KMS-11 (cell line): ENCODE measurements at regions not wholly inside any gene's neighbourhood (a gene's known extent, or its start where the extent isn't known, plus 50 kb on each side); places are given as distances from the start of the nearest gene placed in this dataset.
A peak's percentile ranks its signal among the peaks of the same experiment; 100 is the strongest.

ENCODE experiments used
- H2AFZ ChIP-seq: fragments of 200-600 bp; sonication (generic); 2 replicates; pipeline ENCODE4 v1.6.1; 2016; ENCODE audit warnings: antibody characterized with exemption, mixed run types, low read depth
- H3K27ac ChIP-seq: fragments of 200-600 bp; sonication (generic); 2 replicates; pipeline ENCODE4 v1.6.1; 2016; ENCODE audit warnings: mild to moderate bottlenecking, mixed run types
- H3K27me3 ChIP-seq: fragments of 200-600 bp; sonication (generic); 2 replicates; pipeline ENCODE4 v1.6.1; 2017; ENCODE audit warnings: mild to moderate bottlenecking, low read depth, mixed run types, moderate library complexity; ENCODE audit not compliant: insufficient read depth
- H3K36me3 ChIP-seq: fragments of 200-600 bp; sonication (generic); 2 replicates; pipeline ENCODE4 v1.6.1; 2017; ENCODE audit warnings: mild to moderate bottlenecking, mixed run types; ENCODE audit not compliant: insufficient read depth
- H3K4me1 ChIP-seq: fragments of 200-600 bp; sonication (generic); 2 replicates; pipeline ENCODE4 v1.6.1; 2016; ENCODE audit warnings: mild to moderate bottlenecking, low read depth, mixed run types; ENCODE audit not compliant: poor library complexity, severe bottlenecking
- H3K4me2 ChIP-seq: fragments of 200-600 bp; sonication (generic); 2 replicates; pipeline ENCODE4 v1.7.0; 2016; ENCODE audit warnings: mild to moderate bottlenecking, mixed run types
- H3K4me3 ChIP-seq: fragments of 200-600 bp; sonication (generic); IDR thresholded peaks from 2 replicates; pipeline ENCODE4 v1.6.1; 2017; ENCODE audit warnings: low read depth, low read length, mixed read lengths; ENCODE audit not compliant: insufficient read depth
- H3K79me2 ChIP-seq: fragments of 200-600 bp; sonication (generic); 2 replicates; pipeline ENCODE4 v1.6.1; 2016; ENCODE audit warnings: low read depth, mixed run types; ENCODE audit not compliant: insufficient read depth
- H3K9ac ChIP-seq: fragments of 200-600 bp; sonication (generic); 2 replicates; pipeline ENCODE4 v1.6.1; 2016; ENCODE audit warnings: mild to moderate bottlenecking, mixed run types
- H4K20me1 ChIP-seq: fragments of 200-600 bp; sonication (generic); 2 replicates; pipeline ENCODE4 v1.6.1; 2016; ENCODE audit warnings: mild to moderate bottlenecking, mixed run types; ENCODE audit not compliant: insufficient read depth
- TF ChIP-seq, protein P1 (sequence below): fragments of 200-600 bp; sonication (generic); conservative IDR thresholded peaks from 2 replicates; pipeline ENCODE4 v1.6.1; 2017; ENCODE audit warnings: low read depth, mild to moderate bottlenecking, antibody characterized with exemption, low read length, moderate library complexity, mixed read lengths

DNA sequence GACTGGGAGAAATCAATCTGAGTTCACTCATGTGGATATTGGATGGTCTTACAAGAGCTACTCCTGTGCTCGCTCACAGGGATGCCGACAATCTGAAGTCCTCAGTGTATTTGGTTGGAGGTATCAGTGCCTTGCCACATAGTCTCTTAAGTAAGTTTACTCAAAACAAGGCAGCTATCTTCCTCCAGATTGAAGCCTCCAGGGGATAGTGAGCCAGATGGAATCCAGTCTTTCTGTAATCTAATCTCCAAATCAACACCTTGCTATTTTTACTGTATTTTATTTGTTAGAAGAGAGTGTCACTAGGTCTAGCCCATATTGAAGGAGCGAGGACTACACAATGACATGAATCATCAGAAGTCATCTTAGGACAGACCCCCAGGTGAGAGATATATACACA lies 456.6 kb upstream of the POT1 start:
- Histone ChIP-seq H3K4me3 (no peak overlapping the region), H4K20me1 (no peaks in the 10 kb centered on the region), H3K4me2 (no peak overlapping the region), H2AFZ (no peak overlapping the region), H3K4me1 (no peaks in the 10 kb centered on the region), H3K9ac (no peak overlapping the region), H3K36me3 (no peaks in the 10 kb centered on the region), H3K27me3 (no peaks in the 10 kb centered on the region), H3K27ac (no peak overlapping the region), H3K79me2 (no peaks in the 10 kb centered on the region)
- TF ChIP-seq, protein P1, sequence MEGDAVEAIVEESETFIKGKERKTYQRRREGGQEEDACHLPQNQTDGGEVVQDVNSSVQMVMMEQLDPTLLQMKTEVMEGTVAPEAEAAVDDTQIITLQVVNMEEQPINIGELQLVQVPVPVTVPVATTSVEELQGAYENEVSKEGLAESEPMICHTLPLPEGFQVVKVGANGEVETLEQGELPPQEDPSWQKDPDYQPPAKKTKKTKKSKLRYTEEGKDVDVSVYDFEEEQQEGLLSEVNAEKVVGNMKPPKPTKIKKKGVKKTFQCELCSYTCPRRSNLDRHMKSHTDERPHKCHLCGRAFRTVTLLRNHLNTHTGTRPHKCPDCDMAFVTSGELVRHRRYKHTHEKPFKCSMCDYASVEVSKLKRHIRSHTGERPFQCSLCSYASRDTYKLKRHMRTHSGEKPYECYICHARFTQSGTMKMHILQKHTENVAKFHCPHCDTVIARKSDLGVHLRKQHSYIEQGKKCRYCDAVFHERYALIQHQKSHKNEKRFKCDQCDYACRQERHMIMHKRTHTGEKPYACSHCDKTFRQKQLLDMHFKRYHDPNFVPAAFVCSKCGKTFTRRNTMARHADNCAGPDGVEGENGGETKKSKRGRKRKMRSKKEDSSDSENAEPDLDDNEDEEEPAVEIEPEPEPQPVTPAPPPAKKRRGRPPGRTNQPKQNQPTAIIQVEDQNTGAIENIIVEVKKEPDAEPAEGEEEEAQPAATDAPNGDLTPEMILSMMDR: no peak

DNA sequence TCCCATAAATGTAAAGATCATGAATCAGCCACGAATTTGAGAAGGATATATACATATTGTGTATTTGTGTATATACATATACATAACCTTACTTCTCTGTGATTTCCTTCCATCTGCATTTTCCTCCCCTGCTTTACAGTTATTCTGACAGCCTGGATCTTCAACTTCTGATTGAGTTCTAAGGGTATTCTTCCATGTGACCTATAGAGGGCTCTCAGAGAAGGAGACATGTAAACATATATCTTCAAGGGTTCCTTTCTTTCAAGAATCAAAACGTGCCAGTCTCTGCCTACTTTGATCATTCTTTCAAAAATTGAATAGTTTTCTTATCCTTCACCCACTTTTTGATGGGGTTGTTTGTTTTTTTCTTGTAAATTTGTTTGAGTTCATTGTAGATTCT lies 453.7 kb upstream of the POT1 start:
- no peak overlapping the region for H2AFZ ChIP-seq
- H3K4me2 ChIP-seq: no peak overlapping the region
- no peaks in the 10 kb centered on the region for H3K36me3 ChIP-seq
- TF ChIP-seq, protein P1: peak; percentile 24; the same call in 1 of the 2 replicates
- no peak overlapping the region for H3K4me3 ChIP-seq
- no peak overlapping the region for H3K27ac ChIP-seq
- no peaks in the 10 kb centered on the region for H3K4me1 ChIP-seq
- no peak overlapping the region for H3K9ac ChIP-seq
- H3K79me2 ChIP-seq: no peaks in the 10 kb centered on the region
- no peaks in the 10 kb centered on the region for H4K20me1 ChIP-seq
- H3K27me3 ChIP-seq: no peaks in the 10 kb centered on the region

DNA sequence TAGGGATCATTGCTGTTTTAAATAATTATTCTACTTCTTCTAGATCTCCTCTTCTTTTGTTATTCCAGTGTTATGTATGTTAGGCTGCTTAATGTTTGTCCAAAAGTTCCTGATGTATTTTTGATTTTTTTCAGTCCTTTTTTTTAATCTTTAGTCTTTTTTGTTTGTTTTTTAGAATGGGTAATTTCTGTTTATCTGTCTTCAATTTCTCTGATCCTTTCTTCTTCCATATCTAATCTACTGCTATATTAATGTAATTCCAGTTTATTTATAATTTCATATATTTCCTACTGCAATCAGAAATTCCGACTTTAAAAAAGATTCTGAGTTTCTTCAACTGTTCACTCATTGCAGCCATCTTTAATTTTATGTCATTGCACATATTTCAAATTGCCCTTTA lies 452.8 kb upstream of the POT1 start:
- Histone ChIP-seq H2AFZ (no peak overlapping the region), H3K36me3 (no peaks in the 10 kb centered on the region), H3K79me2 (no peaks in the 10 kb centered on the region), H3K4me3 (no peak overlapping the region), H3K4me1 (no peaks in the 10 kb centered on the region), H4K20me1 (no peaks in the 10 kb centered on the region), H3K27me3 (no peaks in the 10 kb centered on the region), H3K4me2 (no peak overlapping the region), H3K27ac (no peak overlapping the region), H3K9ac (no peak overlapping the region)
- TF ChIP-seq, protein P1: no peak

DNA sequence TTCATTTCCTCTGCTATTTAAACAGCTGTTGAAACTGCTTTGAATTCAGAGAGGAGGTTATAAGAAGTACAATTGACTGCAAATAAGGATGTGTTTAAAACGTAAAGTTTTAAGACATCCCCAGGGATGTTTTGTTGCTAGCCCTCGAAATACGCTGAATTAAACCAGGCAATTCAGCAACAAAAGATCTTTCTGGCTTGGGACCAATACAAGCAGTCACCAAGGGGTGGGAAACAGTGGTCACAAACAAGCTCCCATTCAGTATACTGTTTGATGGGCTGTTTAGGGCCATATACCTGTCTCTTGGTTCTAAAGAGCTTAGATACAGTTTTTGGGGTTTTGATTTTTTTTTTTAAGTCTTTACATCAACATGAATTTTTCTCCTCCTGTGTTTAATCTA lies 446.3 kb upstream of the POT1 start:
- no peak overlapping the region for H3K4me2 ChIP-seq
- no peaks in the 10 kb centered on the region for H3K36me3 ChIP-seq
- H3K27ac ChIP-seq: no peak overlapping the region
- no peak overlapping the region for H2AFZ ChIP-seq
- H3K79me2 ChIP-seq: no peaks in the 10 kb centered on the region
- no peak overlapping the region for H3K4me3 ChIP-seq
- TF ChIP-seq, protein P1: no peak
- no peak overlapping the region for H3K9ac ChIP-seq
- no peaks in the 10 kb centered on the region for H3K27me3 ChIP-seq
- H3K4me1 ChIP-seq: no peaks in the 10 kb centered on the region
- H4K20me1 ChIP-seq: no peaks in the 10 kb centered on the region
